Fibroblast of peridontal ligament (primary cell): ENCODE measurements at regions not wholly inside any gene's neighbourhood (a gene's known extent, or its start where the extent isn't known, plus 50 kb on each side); places are given as distances from the start of the nearest gene placed in this dataset.

Experiments
- DNase-seq: peaks from one replicate; pipeline ENCODE4 v3.0.0-alpha.2; 2010; ENCODE audit errors: extremely low read depth

GRCh38 chr18:55048892-55049291, 89.6 kb upstream of the CCDC68 start:
- peak; percentile 49 for DNase-seq

- DNase-seq, result no peak
Observed at GRCh38 chr18:55047546-55047945, 88.3 kb upstream of the CCDC68 start.

GRCh38 chr18:55041366-55041765, 82.1 kb upstream of the CCDC68 start:
- no peak for DNase-seq

DNA sequence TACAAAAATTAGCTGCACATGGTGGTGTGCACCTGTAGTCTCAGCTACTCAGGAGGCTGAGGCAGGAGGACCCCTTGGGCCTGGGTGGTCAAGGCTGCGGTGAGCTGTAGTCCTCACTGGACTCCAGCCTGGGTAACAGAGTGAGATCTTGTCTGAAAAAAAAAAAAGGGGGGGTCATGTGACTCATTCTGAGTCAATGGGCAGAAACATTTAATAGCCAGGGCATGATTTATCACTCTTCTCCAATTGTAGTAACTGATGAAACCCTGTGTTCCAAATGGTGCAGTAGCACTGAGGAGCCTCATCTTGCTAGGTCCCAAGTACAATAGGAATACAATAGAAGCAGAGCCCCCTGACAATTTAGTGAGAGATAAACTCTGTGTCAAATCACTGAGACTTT, 78.9 kb upstream of the CCDC68 start:
- DNase-seq, result no peak

GRCh38 chr18:55034742-55035141, 75.5 kb upstream of the CCDC68 start:
- no peak for DNase-seq

DNA sequence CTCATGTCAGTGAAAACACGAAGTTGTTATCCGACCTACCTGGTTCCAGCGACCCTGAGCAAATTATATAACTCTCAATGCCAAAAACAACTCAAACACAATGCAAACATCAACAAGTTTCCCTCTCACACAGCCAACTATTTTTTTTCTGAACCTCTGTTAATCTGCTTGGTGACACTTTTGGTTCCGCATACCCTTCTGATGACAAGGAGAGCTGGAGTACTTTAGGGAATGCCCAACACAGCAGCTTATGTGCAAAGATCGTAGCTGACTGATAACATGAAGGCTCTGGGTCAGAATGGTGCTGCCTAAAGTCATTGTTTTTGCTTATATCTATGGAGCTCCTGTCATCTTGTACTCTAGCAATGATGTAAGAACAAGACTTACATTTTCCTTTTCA, 72.7 kb upstream of the CCDC68 start:
- DNase-seq, result no peak

GRCh38 chr18:55031576-55031975, 72.3 kb upstream of the CCDC68 start:
- no peak for DNase-seq

DNA sequence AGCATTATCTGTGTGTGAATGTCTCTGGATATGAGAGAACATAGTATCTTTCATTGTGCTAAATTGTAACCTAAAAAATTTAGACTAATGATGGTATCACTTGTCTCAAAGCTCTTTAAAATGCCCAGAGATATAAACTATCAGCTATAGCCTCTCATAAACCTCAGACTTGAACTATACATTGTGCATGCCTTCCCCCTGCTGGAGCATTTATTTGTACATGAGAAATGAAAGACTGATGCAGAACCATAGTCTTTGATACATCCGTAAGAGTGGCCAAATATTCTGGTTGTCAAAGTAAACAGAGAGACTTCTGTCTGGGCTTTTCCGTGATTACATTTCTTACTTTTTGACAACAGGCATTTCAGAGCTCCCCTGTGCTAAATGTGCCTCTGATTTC, 71.9 kb upstream of the CCDC68 start:
- no peak for DNase-seq

DNA sequence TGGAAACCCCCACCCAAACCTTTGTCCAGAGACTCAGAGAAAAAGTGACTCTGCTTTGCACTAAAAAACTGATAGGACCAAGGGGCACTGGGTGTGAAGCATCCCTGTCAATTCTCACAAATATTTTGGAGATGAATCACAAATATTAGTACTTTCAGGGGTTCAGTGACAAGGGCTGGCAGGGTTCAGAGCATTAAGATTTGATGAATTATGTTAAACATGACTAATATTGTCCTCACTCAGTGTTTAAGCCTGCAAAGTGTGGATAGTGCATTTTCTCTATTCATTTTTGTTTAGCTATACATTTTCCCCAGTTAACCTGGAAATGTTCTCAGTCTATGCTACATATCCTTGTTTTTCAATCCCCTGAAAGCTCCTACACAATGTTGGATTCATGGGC, 65.3 kb upstream of the CCDC68 start:
- no peak for DNase-seq

DNA sequence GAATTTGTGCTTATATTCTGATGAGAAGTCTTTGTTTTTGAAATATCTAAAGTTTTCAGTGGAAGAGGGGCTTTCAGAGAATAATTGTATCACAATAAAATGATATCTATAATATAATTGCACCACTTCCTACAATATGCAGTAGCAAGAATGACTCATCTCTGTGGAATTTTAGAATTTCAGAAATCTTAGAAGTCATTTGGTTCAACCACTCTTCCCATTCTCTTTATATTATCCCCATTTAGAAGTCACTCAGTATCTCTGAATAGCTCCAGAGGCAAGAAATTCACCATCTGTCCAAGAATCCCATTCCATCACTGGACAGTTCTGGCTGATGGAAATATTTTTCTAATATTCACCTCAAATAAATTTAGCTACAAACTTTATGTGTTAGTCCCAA, 59.3 kb upstream of the CCDC68 start:
- peak; percentile 51 for DNase-seq

DNA sequence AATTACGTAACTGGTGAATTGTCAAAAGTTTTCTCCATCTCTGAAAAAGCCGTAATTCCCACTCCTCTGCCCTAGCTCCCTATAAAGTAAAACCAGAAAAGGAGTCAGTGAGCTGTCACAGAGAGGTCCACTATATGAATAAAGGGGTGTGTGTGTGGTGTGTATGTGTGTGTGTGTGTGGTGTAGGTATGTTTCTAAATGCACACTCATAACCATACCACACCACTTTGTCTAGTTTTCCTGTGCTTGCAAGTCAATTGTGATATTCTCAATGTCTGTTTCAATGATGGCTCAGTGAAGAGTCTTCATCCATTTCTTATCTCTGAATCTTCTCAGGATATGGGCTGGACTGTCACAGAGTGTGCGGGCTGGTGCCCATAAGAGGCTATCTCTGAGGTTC, 54.8 kb upstream of the CCDC68 start:
- DNase-seq, result no peak

DNA sequence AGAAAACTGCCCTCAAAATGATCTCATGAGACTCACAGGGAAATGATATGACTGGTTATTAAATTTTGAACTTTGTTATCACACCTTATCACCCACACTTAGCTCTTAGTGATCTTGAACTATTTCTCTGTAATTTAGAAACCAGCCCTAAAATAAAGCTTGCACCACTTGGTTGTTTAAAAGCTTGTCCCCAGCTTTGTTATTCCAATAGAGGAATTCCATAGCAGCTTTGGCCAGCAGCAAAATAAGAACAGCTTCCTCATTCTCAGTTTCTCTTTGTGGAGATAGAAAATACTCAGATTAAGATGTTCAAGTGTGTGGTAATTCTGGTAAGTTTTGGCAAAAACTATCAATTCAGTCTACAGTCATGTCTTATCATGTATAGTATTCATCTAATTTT, 54.4 kb upstream of the CCDC68 start:
- DNase-seq, result no peak

- DNase-seq, result no peak
Observed at GRCh38 chr18:55013086-55013485, 53.8 kb upstream of the CCDC68 start.

- DNase-seq, result peak; percentile 50
Observed at GRCh38 chr18:55012008-55012407, 52.7 kb upstream of the CCDC68 start.
